Hepatocyte (in vitro differentiated cells): ENCODE measurements at regions not wholly inside any gene's neighbourhood (a gene's known extent, or its start where the extent isn't known, plus 50 kb on each side); places are given as distances from the start of the nearest gene placed in this dataset.

Experiments
- DNase-seq: peaks from one replicate; pipeline ENCODE4 v3.0.0-alpha.2; 2016; ENCODE audit warnings: low spot score
- H2AFZ ChIP-seq: fragments of 200-600 bp; sonication (generic); 2 replicates; pipeline ENCODE4 v1.6.0; 2016; ENCODE audit warnings: antibody characterized with exemption, mild to moderate bottlenecking
- H3K27ac ChIP-seq: fragments of 200-600 bp; sonication (generic); 2 replicates; pipeline ENCODE4 v1.5.1; 2016; ENCODE audit warnings: mild to moderate bottlenecking
- H3K27me3 ChIP-seq: fragments of 200-600 bp; sonication (generic); 2 replicates; pipeline ENCODE4 v1.6.1; 2016
- H3K36me3 ChIP-seq: fragments of 200-600 bp; sonication (generic); replicated peaks from 2 replicates; pipeline ENCODE4 v1.5.1; 2016; ENCODE audit warnings: low read depth; ENCODE audit not compliant: insufficient read depth
- H3K4me1 ChIP-seq: fragments of 200-600 bp; sonication (generic); 2 replicates; pipeline ENCODE4 v1.5.1; 2016; ENCODE audit warnings: mild to moderate bottlenecking, moderate library complexity; ENCODE audit not compliant: insufficient read depth
- H3K4me2 ChIP-seq: fragments of 200-600 bp; sonication (generic); 2 replicates; pipeline ENCODE4 v1.6.0; 2016
- H3K4me3 ChIP-seq: fragments of 200-600 bp; sonication (generic); 2 replicates; pipeline ENCODE4 v1.5.1; 2016; ENCODE audit warnings: mild to moderate bottlenecking
- H3K79me2 ChIP-seq: fragments of 200-600 bp; sonication (generic); 2 replicates; pipeline ENCODE4 v1.6.0; 2017; ENCODE audit warnings: mild to moderate bottlenecking
- H3K9me2 ChIP-seq: fragments of 200-600 bp; sonication (generic); replicated peaks from 2 replicates; pipeline ENCODE4 v1.6.0; 2017; ENCODE audit warnings: mild to moderate bottlenecking; ENCODE audit not compliant: insufficient read depth
- H3K9me3 ChIP-seq: fragments of 200-600 bp; sonication (generic); 2 replicates; pipeline ENCODE4 v1.5.1; 2016; ENCODE audit warnings: low read depth, mild to moderate bottlenecking
- H4K20me1 ChIP-seq: fragments of 200-600 bp; sonication (generic); 2 replicates; pipeline ENCODE4 v1.6.0; 2016; ENCODE audit warnings: mild to moderate bottlenecking; ENCODE audit not compliant: insufficient read depth, poor library complexity, severe bottlenecking
- EZH2 ChIP-seq: fragments of 200-600 bp; sonication (generic); IDR thresholded peaks from 2 replicates; pipeline ENCODE4 v1.6.1; 2016; ENCODE audit warnings: antibody characterized with exemption, mild to moderate bottlenecking, borderline replicate concordance
- EZH2phosphoT487 ChIP-seq: fragments of 200-600 bp; sonication (generic); IDR thresholded peaks from one replicate; pipeline ENCODE4 v1.6.1; 2018; ENCODE audit warnings: antibody characterized with exemption, mild to moderate bottlenecking, low read depth, moderate library complexity; ENCODE audit not compliant: unreplicated experiment, severe bottlenecking
- WGBS: methylation state at CpG from one replicate; pipeline ENCODE4 v1.1.6; 2016; ENCODE audit warnings: low lambda C conversion rate; ENCODE audit errors: missing lambda C conversion rate; 5-methylcytosine and 5-hydroxymethylcytosine counted together
- TF ChIP-seq, protein P1 (sequence below): fragments of 200-600 bp; sonication (generic); IDR thresholded peaks from 2 replicates; pipeline ENCODE4 v1.5.1; 2016; ENCODE audit warnings: antibody characterized with exemption, mild to moderate bottlenecking; ENCODE audit not compliant: poor library complexity

DNA sequence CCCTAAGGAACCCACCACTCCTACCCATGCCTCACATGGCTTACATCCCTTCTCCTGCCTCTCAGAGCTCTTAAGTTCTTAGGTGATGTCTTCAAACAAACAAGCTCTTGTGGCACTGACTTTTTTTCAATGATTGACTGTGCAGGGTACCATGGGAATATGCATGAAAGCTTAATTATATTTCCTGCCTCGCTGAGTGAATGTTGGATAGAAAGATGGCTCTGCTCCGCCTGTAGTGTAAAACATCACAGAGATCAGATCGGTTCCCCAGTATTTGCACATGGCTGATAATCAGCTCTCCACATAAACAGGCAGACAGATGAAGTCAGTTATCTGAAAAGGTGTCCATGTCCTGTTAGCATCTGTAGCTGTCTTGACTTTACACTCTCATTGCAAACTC lies 820.8 kb downstream of the TDRD15 start:
- WGBS = 73% methylated on average over 3 of the region's 3 CpGs
- no peaks in the 10 kb centered on the region for H4K20me1 ChIP-seq
- H3K36me3 ChIP-seq = no peaks in the 10 kb centered on the region
- H3K27me3 ChIP-seq = no peaks in the 10 kb centered on the region
- H3K4me1 ChIP-seq = no peaks in the 10 kb centered on the region
- DNase-seq = no peak
- H2AFZ ChIP-seq = no peak overlapping the region
- H3K27ac ChIP-seq = no peak overlapping the region
- TF ChIP-seq, protein P1, sequence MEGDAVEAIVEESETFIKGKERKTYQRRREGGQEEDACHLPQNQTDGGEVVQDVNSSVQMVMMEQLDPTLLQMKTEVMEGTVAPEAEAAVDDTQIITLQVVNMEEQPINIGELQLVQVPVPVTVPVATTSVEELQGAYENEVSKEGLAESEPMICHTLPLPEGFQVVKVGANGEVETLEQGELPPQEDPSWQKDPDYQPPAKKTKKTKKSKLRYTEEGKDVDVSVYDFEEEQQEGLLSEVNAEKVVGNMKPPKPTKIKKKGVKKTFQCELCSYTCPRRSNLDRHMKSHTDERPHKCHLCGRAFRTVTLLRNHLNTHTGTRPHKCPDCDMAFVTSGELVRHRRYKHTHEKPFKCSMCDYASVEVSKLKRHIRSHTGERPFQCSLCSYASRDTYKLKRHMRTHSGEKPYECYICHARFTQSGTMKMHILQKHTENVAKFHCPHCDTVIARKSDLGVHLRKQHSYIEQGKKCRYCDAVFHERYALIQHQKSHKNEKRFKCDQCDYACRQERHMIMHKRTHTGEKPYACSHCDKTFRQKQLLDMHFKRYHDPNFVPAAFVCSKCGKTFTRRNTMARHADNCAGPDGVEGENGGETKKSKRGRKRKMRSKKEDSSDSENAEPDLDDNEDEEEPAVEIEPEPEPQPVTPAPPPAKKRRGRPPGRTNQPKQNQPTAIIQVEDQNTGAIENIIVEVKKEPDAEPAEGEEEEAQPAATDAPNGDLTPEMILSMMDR = no peak
- no peak for TF ChIP-seq EZH2phosphoT487
- TF ChIP-seq EZH2 = no peak
- no peaks in the 10 kb centered on the region for H3K9me2 ChIP-seq
- no peaks in the 10 kb centered on the region for H3K9me3 ChIP-seq
- H3K4me3 ChIP-seq = no peak overlapping the region
- H3K4me2 ChIP-seq = no peak overlapping the region
- no peaks in the 10 kb centered on the region for H3K79me2 ChIP-seq

DNA sequence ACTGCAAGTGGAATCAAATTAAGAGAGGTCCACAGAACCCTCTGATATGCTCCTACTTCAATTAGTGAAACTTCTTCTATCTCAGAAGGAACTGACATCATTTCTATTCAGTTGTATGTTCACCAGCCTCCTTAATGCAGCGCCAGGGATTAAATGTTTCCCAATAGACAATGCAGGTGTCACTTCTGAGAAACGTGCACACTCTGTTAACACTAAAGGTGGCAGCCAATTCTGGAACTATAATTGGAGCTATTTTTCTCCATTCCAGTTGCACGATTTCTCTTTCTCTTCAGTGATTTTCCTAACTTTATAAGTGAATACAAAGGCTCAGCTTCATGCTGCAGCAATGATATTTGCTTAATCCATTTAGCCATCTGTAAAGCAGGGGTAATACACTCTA lies 821.9 kb downstream of the TDRD15 start:
- Histone ChIP-seq H4K20me1 (no peaks in the 10 kb centered on the region), H3K36me3 (no peaks in the 10 kb centered on the region), H3K4me2 (no peak overlapping the region), H3K4me3 (no peak overlapping the region), H2AFZ (no peak overlapping the region), H3K9me2 (no peaks in the 10 kb centered on the region), H3K27ac (no peak overlapping the region), H3K79me2 (no peaks in the 10 kb centered on the region), H3K9me3 (no peaks in the 10 kb centered on the region), H3K4me1 (no peaks in the 10 kb centered on the region), H3K27me3 (no peaks in the 10 kb centered on the region)
- DNase-seq = no peak
- no peak for TF ChIP-seq EZH2phosphoT487
- WGBS = 82% methylated on average over 3 of the region's 3 CpGs

DNA sequence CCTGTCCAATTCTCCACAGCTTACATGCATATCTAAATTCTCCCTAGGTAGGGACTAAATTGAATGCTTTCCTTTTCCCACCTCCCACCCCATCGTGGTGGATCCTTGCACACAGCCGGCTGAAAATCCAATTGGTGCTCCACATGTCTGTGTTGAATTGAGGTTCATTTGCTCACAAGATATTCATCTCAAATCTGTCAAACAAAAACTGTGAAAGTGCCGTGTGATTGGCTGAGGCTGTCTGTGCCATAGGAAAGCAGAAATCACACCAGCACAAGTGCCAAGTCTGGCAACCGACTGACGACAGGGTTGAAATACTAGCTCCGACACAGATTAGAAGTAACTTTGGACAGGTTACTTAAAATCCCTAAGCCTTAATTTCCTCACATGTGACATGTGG lies 823.3 kb downstream of the TDRD15 start:
- Histone ChIP-seq H2AFZ (no peak overlapping the region), H3K27ac (no peak overlapping the region)
- no peak for TF ChIP-seq EZH2phosphoT487
- TF ChIP-seq, protein P1 = no peak
- no peak for TF ChIP-seq EZH2

DNA sequence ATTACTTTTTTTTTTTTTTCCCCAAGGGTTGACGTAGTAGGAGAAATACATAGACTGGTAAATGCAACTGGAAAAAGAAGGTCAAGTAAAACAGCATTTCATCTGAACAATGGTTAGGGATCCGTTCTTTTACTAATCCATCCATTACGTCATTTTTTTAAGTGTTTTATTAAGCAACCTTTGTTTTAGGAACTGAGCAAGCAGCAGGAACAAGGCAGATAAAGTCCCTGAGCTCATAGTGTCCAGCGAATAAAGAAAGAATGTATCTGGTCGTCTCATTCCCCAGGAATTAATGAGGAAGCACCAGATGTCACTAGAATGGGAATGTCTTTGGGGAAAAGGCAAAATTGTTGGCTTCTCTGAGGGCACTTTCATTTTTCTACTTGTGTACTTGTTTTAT lies 842.4 kb downstream of the TDRD15 start:
- H2AFZ ChIP-seq = no peak overlapping the region
- DNase-seq = no peak
- no peaks in the 10 kb centered on the region for H4K20me1 ChIP-seq
- no peak overlapping the region for H3K27ac ChIP-seq
- no peaks in the 10 kb centered on the region for H3K36me3 ChIP-seq
- WGBS = 78% methylated on average over 5 of the region's 5 CpGs
- no peak for TF ChIP-seq EZH2
- TF ChIP-seq, protein P1 = no peak
- TF ChIP-seq EZH2phosphoT487 = no peak
- no peaks in the 10 kb centered on the region for H3K79me2 ChIP-seq
- H3K4me3 ChIP-seq = no peak overlapping the region
- H3K27me3 ChIP-seq = no peaks in the 10 kb centered on the region
- no peaks in the 10 kb centered on the region for H3K9me3 ChIP-seq
- H3K4me1 ChIP-seq = no peaks in the 10 kb centered on the region
- no peaks in the 10 kb centered on the region for H3K9me2 ChIP-seq
- no peak overlapping the region for H3K4me2 ChIP-seq

More for the DNA sequence above, 823.3 kb downstream of the TDRD15 start:
- Histone ChIP-seq H3K4me3 (no peak overlapping the region), H3K4me1 (no peaks in the 10 kb centered on the region), H3K36me3 (no peaks in the 10 kb centered on the region), H3K9me2 (no peaks in the 10 kb centered on the region), H3K4me2 (no peak overlapping the region), H4K20me1 (no peaks in the 10 kb centered on the region), H3K9me3 (no peaks in the 10 kb centered on the region), H3K79me2 (no peaks in the 10 kb centered on the region), H3K27me3 (no peaks in the 10 kb centered on the region)
- no peak for DNase-seq
- WGBS = 93% methylated on average over 6 of the region's 6 CpGs
